Activated CD8-positive, alpha-beta memory T cell treated with anti-CD3 and anti-CD28 coated beads for 24 hours (primary cell): ENCODE measurements at regions not wholly inside any gene's neighbourhood (a gene's known extent, or its start where the extent isn't known, plus 50 kb on each side); places are given as distances from the start of the nearest gene placed in this dataset.
"Not testable (repeated sequence)": the region's sequence is repeated elsewhere in the genome, so short reads cannot be mapped to it uniquely, and the experiment has no call there.

Source experiments
- DNase-seq: peaks from one replicate; pipeline ENCODE4 v3.0.0-alpha.2; 2020

DNA sequence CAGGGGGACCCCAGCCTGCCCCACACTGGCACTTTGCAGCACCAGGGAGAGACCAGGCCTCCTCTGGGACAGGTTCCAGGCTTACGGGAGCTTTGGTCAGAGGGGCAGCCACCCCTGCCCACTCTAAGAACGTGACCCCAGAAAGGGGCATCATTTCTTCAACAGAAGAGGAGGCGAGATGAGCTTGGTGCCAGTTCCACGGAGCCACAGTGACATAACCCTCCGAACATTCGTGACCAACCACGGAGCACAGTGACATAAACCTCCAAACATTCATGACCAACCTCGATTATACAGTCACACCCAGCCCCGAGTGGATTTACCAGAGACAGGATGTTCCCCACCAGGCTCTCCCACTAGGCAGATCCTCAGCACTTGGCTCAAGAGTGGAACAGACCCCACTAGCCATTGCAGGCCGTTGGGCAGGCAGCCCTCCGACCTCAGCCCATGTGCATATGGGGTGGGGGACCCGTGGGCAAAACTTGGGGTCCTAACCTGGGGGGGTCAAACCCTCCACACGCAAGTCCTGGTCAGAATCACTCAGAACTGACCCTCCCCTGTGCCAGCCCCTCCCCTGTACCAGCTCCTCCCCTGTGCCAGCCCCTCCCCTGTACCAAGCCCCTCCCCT lies 112.9 kb downstream of the METRNL start:
- peak; percentile 51 for DNase-seq

DNA sequence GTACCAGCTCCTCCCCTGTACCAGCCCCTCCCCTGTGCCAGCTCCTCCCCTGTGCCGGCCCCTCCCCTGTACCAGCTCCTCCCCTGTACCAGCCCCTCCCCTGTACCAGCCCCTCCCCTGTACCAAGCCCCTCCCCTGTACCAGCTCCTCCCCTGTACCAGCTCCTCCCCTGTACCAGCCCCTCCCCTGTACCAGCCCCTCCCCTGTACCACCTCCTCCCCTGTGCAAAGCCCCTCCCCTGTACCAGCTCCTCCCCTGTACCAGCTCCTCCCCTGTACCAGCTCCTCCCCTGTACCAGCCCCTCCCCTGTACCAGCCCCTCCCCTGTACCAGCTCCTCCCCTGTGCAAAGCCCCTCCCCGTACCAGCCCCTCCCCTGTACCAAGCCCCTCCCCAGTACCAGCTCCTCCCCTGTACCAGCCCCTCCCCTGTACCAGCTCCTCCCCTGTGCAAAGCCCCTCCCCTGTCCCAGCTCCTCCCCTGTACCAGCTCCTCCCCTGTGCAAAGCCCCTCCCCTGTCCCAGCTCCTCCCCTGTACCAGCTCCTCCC lies 113.5 kb downstream of the METRNL start:
- not testable (repeated sequence) for DNase-seq

DNA sequence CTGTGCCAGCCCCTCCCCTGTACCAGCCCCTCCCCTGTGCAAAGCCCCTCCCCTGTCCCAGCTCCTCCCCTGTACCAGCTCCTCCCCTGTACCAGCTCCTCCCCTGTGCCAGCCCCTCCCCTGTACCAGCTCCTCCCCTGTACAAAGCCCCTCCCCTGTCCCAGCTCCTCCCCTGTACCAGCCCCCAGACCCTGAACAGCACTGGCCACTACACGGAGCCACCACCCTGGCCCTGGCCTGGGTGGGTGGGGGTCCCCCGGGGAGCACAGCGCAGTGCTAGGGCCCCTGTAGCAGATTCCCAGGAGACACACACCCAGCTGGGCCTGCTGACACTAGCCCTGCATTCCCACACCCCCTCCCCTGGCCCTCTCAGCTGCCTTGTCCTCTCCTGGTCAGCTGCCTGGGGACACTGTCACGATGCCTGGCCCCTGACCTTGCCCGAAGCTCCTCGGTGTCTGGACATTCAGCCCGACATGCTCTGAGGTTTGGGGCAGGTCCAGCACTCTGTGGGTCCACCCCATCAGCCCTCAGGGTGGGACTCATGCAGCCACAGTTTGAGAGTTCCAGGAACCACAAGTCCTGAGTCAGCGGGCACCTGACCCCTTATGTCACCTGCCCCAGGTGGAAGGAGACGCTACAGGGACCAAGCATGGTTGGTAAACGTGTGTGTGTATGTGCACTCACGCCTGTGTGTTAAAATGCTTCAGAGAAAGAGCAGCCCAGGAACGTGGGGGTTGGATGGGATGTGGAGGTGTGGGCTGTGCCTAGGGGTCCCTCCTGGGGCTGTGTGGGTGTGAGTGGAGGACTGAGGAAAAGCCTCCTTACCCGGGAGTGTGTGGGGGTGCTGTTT lies 114.2 kb downstream of the METRNL start:
- DNase-seq: no peak

- DNase-seq: peak; percentile 67
Measured at GRCh38 chr17:83194186-83194561, 114.8 kb downstream of the METRNL start.

- no peak for DNase-seq
Measured at GRCh38 chr17:83194761-83195329, 115.4 kb downstream of the METRNL start.

- no peak for DNase-seq
Measured at GRCh38 chr17:83195330-83196023, 116.1 kb downstream of the METRNL start.

GRCh38 chr17:83196024-83196365 lies 116.6 kb downstream of the METRNL start:
- no peak for DNase-seq

- no peak for DNase-seq
Measured at GRCh38 chr17:83196366-83196765, 117.0 kb downstream of the METRNL start.

DNA sequence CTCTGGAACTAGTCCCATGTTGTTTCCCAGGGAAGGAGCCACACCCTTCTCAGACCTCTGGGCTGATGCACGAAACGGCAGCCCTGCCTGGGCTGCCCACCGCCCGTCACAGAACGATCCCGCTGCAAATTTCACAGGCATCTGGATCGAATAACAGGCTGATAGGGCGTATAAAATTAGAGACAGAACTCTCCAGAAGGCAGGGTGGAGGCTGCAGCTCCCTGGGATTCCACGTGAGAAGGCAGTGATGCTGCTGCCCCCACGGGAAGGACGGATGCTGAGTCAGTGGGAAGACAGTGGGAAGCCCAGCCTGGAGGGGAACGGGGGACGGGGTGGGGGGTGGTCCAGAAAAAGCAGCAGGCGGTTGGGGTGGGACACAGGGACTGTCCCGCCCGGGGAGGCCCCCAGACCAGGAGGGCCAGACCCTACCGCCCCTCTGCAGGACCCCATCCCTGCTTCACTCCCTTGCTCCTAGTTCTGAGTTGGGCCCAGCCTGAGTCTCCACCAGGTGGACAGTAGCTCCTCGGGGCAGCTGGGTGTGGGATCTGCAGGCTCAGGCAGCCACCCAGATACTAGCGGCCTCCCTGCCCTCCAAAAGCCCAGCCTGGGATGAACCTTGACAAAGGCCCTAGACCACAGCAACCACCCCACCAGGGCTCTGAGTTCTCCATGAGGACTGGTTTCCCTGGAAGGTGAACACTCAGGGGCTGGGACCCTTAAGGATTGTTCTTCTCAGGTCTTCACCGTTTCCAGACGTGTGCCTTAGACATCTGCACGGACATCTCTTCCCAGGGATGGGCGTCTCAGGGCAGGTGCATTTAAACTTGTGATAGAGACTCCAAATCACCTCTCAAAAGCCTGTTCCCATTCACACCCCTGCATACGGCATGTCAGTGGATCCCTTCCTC lies 117.8 kb downstream of the METRNL start:
- no peak for DNase-seq

GRCh38 chr17:83198366-83199341 lies 119.2 kb downstream of the METRNL start:
- no peak for DNase-seq

- DNase-seq: peak; percentile 83
Measured at GRCh38 chr17:83199500-83200201, 120.2 kb downstream of the METRNL start.

DNA sequence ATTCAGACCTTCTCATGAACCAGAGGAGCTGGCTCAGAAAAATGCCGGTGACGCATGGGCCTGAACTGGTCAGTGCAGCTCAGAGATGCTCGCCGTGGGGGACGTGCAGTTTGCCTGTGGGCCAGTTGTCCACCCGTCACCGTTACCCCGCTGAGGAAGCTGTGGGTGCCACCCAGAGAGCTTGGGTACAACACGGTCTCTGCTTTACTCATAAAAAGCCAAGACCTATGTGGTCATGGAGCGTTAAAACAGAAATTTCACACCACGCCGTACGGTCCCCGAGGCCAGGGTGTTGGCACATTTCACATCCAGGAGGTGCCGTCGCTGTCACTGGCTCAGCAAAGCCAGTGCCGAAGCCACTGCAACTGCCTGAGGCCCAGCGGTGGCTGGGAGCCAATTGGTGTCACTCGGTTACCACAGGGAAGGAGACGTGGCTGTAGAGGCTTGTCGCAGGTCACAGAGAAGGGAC lies 120.9 kb downstream of the METRNL start:
- peak; percentile 82 for DNase-seq

DNA sequence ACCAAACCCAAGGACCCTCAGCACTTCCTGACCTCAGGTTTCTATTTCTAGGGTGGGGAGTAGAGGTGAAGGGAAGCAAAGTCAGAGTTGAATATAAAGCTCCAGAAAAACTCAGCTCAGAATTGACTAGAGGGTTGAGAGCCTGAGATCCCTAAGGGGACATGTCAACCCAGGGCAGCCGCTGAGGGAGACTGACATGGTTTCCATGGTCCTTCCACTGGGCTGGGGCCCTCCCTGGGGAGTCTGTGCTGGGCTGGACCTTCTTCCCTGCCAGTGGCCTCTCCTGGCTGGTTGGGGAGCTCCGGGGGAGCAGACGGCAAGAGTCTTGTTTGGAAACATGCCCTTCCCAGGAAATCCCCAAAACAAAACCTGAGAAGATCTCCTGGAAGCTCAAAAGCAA lies 121.3 kb downstream of the METRNL start:
- DNase-seq: no peak

GRCh38 chr17:83201206-83202001 lies 122.0 kb downstream of the METRNL start:
- DNase-seq: peak; percentile 57

DNA sequence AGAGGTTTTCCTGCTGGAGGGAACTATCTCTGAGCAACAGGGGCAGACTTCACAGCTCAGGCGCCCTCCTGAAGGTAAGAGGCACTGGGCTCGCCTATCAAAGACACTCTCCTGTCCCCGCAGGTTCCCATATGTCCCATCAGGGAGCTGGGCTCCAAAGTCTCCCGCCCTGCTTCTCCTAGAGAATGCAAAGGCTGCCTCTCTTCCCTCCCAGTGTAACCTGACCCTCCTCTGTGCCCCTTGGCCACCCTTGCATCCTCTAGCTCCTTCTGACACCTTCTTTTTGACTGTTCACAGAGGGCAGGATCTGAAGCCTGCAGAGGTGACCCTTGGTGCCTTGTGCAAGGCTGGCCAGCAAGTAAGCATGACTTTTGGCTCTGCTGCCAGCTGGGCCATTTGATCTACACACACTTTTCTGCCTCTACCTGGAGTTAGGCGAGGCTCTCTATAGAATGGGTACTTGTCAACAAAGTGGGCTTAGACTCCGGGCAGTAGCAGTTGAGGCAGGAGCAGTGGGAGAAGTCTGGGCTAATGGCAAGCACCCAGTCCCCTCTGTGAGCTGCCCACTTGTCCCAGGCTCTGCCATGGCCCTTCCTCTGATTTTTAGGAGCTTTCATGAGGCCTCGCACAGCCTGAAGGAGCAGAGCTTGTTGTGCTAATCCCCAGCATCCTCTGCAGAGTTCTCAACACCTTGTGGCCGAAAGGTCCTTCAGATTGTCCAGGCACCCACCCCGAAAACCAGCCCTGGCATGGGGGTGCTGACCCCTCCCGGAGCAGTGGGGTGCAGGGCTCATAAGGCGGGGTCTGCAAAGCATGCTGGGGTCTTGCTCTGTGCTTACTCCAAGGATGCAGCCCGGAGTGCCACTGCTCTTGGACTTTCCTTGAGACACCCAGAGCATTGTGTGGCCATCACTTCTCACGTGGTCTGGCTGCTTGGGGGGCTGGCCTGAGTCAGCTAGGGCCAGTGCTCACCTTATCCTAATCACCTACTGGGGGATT lies 122.9 kb downstream of the METRNL start:
- peak; percentile 57 for DNase-seq

GRCh38 chr17:83203073-83203471 lies 123.7 kb downstream of the METRNL start:
- no peak for DNase-seq

- DNase-seq: peak; percentile 55
Measured at GRCh38 chr17:83203472-83204221, 124.2 kb downstream of the METRNL start.
